ENCODE measurements at regions not wholly inside any gene's neighbourhood (a gene's known extent, or its start where the extent isn't known, plus 50 kb on each side); places are given as distances from the start of the nearest gene placed in this dataset.
"Not testable (repeated sequence)": the region's sequence is repeated elsewhere in the genome, so short reads cannot be mapped to it uniquely, and the experiment has no call there.

DNA sequence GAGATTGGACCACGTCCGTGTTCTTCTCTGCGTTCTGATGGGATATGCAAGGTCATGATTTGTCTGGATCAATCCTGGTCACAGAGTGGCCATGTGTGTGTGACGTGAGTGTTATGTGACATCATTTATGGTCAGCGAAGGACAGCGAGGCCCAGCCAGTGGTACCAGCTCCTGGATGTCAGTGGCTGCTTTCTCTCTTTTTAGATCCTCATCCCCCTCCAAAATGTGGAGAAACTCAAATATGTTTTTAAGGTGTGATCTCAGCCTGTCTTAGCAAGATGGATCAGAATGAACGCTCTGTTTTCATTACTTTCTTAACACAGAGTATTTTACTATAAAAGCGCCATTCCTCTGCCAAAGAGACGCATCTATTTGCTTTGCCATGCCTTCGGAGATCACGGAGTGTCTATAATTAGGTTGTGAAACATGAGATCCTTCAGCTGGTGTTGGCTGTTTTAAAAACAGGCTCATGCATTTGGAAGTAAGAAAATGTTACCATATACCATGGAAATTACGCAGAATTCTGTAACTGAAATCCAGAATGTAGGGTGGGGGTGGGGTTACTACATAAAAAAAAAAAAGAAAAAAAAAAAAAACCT lies 245.5 kb upstream of the TCERG1L start:
- Histone ChIP-seq H3K4me3 (ENCODE audit: insufficient read depth, low read depth, low read length) (no peak overlapping the region), H3K27me3 (ENCODE audit: control insufficient read depth, insufficient read depth, low read length) (no peaks in the 10 kb centered on the region), H3K36me3 (replicated peaks; ENCODE audit: control insufficient read depth, insufficient read depth, low read length) (no peaks in the 10 kb centered on the region)
- no peak for DNase-seq

DNA sequence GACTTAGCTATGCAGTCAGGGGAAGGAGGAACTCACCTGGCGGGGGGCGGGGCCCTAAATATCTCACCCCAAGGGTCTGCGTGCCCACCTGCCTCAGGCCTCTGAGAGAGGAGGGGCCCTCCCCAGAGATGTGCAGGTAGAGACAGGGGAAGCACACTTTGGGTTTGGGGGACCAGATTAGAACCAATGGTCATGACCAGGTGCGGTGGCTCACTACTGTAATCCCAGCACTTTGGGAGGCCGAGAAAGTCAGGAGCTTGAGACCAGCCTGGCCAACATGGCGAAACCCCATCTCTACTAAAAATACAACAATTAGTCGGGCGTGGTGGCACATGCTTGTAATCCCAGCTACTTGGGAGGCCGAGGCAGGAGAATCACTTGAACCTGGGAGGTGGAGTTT lies 246.4 kb upstream of the TCERG1L start:
- not testable (repeated sequence) for DNase-seq; H3K4me3 ChIP-seq (ENCODE audit: insufficient read depth, low read depth, low read length); H3K27me3 ChIP-seq (ENCODE audit: control insufficient read depth, insufficient read depth, low read length); H3K36me3 ChIP-seq (replicated peaks; ENCODE audit: control insufficient read depth, insufficient read depth, low read length)

GRCh38 chr10:131559450-131559911 lies 248.0 kb upstream of the TCERG1L start:
- no peak for DNase-seq
- Histone ChIP-seq H3K36me3 (replicated peaks; ENCODE audit: control insufficient read depth, insufficient read depth, low read length) (no peaks in the 10 kb centered on the region), H3K27me3 (ENCODE audit: control insufficient read depth, insufficient read depth, low read length) (no peaks in the 10 kb centered on the region), H3K4me3 (ENCODE audit: insufficient read depth, low read depth, low read length) (no peak overlapping the region)

DNA sequence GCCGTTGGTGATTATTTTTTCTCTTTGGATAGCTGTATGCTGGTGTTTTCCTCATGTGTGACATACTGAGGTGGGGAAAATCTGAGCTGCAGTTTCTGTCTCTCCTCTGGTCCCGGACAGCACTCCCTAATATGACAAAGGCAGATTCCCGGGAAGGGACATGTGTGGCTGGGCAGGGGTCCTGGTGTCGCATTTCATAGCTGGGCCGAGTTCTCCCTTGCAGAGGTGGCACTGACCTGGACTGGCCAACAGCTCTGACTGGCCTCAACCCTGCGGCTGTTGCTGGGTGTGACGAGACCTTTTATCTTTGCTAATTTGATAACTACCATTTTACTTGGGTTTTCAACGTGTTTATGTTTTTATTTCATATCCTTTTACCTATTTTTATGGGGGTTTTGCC lies 248.6 kb upstream of the TCERG1L start:
- Histone ChIP-seq H3K27me3 (ENCODE audit: control insufficient read depth, insufficient read depth, low read length) (no peaks in the 10 kb centered on the region), H3K36me3 (replicated peaks; ENCODE audit: control insufficient read depth, insufficient read depth, low read length) (no peaks in the 10 kb centered on the region), H3K4me3 (ENCODE audit: insufficient read depth, low read depth, low read length) (no peak overlapping the region)
- DNase-seq: no peak

DNA sequence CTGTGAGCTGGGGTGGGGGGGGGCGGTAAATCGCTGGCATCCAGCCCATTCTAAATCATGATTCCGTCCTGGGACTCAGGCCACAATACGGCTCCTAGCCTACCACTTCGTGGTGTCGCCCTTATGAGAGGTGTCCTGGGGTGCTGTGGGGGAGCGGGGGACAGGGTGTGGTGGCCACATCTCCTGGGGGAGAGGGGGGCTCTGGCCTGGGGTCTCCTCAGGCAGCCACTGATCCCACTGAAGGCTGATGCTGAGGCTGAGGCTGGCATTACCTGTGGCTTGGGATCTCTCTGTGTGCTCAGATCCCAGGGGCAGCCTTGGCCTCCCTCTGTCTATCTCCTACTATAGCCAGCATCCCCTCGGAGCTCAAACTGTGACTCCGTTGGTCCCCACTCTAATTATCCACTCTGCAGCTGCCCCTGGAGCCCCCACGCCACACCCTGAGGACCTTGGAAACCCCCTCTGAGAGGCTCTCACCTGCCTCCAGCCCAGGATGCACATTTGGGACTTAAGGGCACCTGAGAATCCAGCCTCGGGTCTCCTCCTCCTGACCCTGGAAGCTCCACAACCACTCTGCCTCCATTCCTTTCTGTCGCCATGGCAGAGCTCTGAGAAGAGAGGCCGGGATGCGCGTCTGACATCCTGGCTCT lies 249.3 kb upstream of the TCERG1L start:
- no peaks in the 10 kb centered on the region for H3K36me3 ChIP-seq (replicated peaks; ENCODE audit: control insufficient read depth, insufficient read depth, low read length)
- no peak for DNase-seq

GRCh38 chr10:131561897-131562296 lies 250.4 kb upstream of the TCERG1L start:
- no peaks in the 10 kb centered on the region for H3K36me3 ChIP-seq (replicated peaks; ENCODE audit: control insufficient read depth, insufficient read depth, low read length)
- no peaks in the 10 kb centered on the region for H3K27me3 ChIP-seq (ENCODE audit: control insufficient read depth, insufficient read depth, low read length)
- H3K4me3 ChIP-seq (ENCODE audit: insufficient read depth, low read depth, low read length): no peak overlapping the region
- no peak for DNase-seq

More for the DNA sequence above, 249.3 kb upstream of the TCERG1L start:
- Histone ChIP-seq H3K27me3 (ENCODE audit: control insufficient read depth, insufficient read depth, low read length) (no peaks in the 10 kb centered on the region), H3K4me3 (ENCODE audit: insufficient read depth, low read depth, low read length) (no peak overlapping the region)

GRCh38 chr10:131563411-131563810 lies 251.9 kb upstream of the TCERG1L start:
- Histone ChIP-seq H3K36me3 (replicated peaks; ENCODE audit: control insufficient read depth, insufficient read depth, low read length) (no peaks in the 10 kb centered on the region), H3K27me3 (ENCODE audit: control insufficient read depth, insufficient read depth, low read length) (no peaks in the 10 kb centered on the region), H3K4me3 (ENCODE audit: insufficient read depth, low read depth, low read length) (no peak overlapping the region)
- no peak for DNase-seq

GRCh38 chr10:131567279-131568162 lies 256.0 kb upstream of the TCERG1L start:
- Histone ChIP-seq H3K27me3 (ENCODE audit: control insufficient read depth, insufficient read depth, low read length) (no peaks in the 10 kb centered on the region), H3K36me3 (replicated peaks; ENCODE audit: control insufficient read depth, insufficient read depth, low read length) (no peaks in the 10 kb centered on the region), H3K4me3 (ENCODE audit: insufficient read depth, low read depth, low read length) (no peak overlapping the region)
- DNase-seq: no peak

DNA sequence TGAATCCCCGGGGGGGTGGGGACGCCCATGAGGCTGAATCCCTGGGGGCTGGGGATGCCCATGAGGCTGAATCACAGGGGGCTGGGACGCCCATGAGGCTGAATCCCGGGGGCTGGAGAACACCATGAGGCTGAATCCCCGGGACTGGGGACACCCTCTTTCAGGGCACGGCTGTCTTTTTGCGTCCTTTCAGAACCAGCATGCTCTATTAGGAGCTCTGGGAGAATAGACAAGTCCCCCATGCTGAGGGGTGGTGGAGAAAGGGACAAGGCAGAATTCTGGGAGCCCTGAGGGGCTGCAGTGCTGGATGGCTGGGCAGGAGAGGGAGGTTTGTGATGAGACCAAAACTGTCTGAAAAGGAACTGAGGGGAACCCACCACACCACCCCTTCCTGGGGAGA lies 257.3 kb upstream of the TCERG1L start:
- H3K36me3 ChIP-seq (replicated peaks; ENCODE audit: control insufficient read depth, insufficient read depth, low read length): no peaks in the 10 kb centered on the region
- H3K4me3 ChIP-seq (ENCODE audit: insufficient read depth, low read depth, low read length): no peak overlapping the region
- DNase-seq: no peak
- H3K27me3 ChIP-seq (ENCODE audit: control insufficient read depth, insufficient read depth, low read length): no peaks in the 10 kb centered on the region

GRCh38 chr10:131569851-131570715 lies 258.6 kb upstream of the TCERG1L start:
- no peaks in the 10 kb centered on the region for H3K36me3 ChIP-seq (replicated peaks; ENCODE audit: control insufficient read depth, insufficient read depth, low read length)
- no peaks in the 10 kb centered on the region for H3K27me3 ChIP-seq (ENCODE audit: control insufficient read depth, insufficient read depth, low read length)
- H3K4me3 ChIP-seq (ENCODE audit: insufficient read depth, low read depth, low read length): no peak overlapping the region
- peak; percentile 94 for DNase-seq

DNA sequence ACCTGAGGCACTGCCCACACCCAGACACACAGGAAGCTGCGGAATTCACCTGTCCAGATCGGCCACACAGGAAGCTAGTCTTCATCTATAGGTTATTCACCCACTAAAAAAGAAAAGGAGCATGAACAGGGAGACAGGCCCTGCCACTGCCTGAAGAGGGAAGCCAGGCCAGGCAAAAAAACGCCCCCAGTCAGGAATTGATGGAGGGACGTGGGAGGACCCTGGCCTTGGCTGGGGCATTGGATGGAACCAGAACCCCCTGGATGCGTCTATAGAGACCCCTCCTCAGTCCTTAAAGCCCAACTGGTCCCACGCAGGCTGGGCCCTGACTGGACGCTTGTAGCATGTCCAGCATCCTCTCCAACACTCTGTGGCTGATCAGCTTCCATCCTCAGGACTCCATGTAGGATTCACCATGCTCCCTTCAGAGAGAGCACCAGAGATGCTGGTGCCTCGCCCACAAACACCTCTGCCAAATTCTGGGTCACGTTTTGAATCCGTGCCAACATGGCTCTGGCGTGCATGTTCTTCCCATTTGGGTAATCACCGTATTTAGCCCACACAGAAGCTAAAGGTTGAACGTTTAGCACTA lies 259.3 kb upstream of the TCERG1L start:
- DNase-seq: no peak
- Histone ChIP-seq H3K36me3 (replicated peaks; ENCODE audit: control insufficient read depth, insufficient read depth, low read length) (no peaks in the 10 kb centered on the region), H3K4me3 (ENCODE audit: insufficient read depth, low read depth, low read length) (no peak overlapping the region), H3K27me3 (ENCODE audit: control insufficient read depth, insufficient read depth, low read length) (no peaks in the 10 kb centered on the region)

DNA sequence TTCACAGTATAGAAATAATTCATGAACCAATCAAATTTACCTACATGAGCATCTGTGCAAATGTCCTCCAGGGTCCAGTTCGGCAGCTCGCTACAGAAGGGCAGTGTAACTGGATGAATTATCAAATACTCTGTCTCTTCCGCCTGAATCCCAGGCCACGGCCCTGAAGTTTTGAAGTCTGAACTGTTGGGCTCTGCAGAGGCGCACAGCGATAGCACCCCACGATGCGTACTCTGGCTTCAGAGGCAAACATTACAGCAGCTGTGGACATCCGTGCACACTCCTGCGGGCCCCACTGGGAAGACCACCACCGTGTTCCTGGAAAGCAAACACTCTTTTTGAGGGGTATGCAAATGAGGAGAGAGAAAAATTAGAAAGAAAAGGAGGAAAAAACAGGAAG lies 259.8 kb upstream of the TCERG1L start:
- Histone ChIP-seq H3K4me3 (ENCODE audit: insufficient read depth, low read depth, low read length) (no peak overlapping the region), H3K27me3 (ENCODE audit: control insufficient read depth, insufficient read depth, low read length) (no peaks in the 10 kb centered on the region), H3K36me3 (replicated peaks; ENCODE audit: control insufficient read depth, insufficient read depth, low read length) (no peaks in the 10 kb centered on the region)
- no peak for DNase-seq

GRCh38 chr10:131571865-131572264 lies 260.3 kb upstream of the TCERG1L start:
- no peaks in the 10 kb centered on the region for H3K27me3 ChIP-seq (ENCODE audit: control insufficient read depth, insufficient read depth, low read length)
- no peaks in the 10 kb centered on the region for H3K36me3 ChIP-seq (replicated peaks; ENCODE audit: control insufficient read depth, insufficient read depth, low read length)
- no peak overlapping the region for H3K4me3 ChIP-seq (ENCODE audit: insufficient read depth, low read depth, low read length)
- DNase-seq: no peak

GRCh38 chr10:131573256-131573655 lies 261.7 kb upstream of the TCERG1L start:
- Histone ChIP-seq H3K4me3 (ENCODE audit: insufficient read depth, low read depth, low read length) (no peak overlapping the region), H3K36me3 (replicated peaks; ENCODE audit: control insufficient read depth, insufficient read depth, low read length) (no peaks in the 10 kb centered on the region), H3K27me3 (ENCODE audit: control insufficient read depth, insufficient read depth, low read length) (no peaks in the 10 kb centered on the region)
- DNase-seq: no peak
